HG03354 (cell line): ENCODE measurements at regions not wholly inside any gene's neighbourhood (a gene's known extent, or its start where the extent isn't known, plus 50 kb on each side); places are given as distances from the start of the nearest gene placed in this dataset.

Experiments
- ATAC-seq: cut with Tn5 transposase; IDR thresholded peaks from one replicate; pipeline ENCODE4 v1.9.1; 2021; ENCODE audit warnings: mild to moderate bottlenecking; ENCODE audit not compliant: unreplicated experiment, poor library complexity, severe bottlenecking

DNA sequence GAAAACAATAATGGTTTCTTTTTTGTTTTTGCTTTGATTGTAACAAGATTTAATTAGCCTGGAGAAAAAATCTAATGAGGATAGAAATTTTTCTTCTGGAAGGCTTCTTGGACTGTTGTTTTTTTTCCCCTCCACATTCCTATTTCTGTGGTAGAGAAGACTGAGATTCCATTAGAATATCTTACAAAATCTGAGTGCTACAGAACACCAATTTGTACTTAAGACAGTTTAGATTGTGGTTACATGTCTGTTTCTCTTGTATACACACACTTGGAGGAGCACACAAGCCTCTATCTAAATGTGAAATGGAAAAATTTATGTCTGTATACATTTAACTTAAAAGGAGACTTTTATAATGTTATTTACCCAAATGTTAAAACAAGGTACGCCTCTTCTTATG, 176.9 kb upstream of the ARSJ start:
- ATAC-seq: no peak

DNA sequence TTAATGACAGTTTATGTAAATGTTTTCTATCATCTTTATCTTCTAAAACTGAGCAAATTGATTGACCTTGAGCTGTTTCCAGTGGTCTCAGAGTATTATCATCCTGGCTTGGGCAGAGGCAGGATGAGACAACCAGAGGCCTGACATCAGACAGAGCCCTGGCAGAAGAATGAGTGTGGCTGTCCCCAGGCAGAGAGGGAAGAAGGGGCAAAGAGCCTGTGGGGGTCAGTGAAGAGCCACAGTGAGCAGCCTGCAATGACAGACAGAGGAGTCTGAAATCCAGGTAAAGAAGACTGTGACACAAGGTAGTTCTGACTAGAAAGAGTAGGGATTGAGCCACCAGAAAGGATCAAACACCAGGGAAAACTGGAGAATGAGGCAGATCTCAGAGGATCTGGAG, 182.4 kb upstream of the ARSJ start:
- peak; percentile 59 for ATAC-seq

DNA sequence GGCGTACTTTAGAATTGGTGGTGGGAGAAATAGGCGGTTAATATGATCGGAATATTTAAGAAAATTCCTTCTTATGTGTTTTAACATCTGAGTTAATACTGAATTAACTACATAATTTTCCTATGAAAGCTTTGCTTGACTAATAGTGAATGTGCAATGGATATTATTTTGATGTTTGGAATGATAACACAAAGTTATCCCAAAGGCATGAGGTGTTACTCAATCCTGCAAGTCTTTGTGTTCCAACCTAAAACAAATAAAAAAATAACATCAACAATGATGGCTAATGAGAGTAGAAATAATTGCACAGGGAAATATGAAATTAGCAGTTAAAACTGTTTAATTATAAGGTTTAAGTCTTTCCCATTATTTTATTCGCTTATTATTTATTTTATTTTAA, 183.6 kb upstream of the ARSJ start:
- ATAC-seq: no peak

DNA sequence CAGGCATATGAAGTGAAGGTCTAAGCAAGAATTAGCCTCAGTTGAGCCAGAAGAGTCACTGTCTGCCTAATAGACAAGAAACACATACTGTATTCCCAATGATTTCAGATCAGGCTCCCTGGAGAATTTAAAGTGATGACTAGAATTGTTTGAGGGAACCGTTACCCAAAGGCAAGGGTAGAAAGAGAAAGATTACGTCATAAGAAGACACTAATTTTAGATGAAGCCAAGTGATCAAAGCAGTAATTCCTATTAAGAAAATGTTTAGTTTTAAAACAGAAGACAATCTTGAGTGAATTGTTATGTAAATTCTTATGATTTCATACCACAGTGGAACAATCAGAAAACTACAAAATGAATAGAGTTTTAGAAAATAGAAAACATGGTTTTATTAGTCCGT, 194.5 kb upstream of the ARSJ start:
- no peak for ATAC-seq

DNA sequence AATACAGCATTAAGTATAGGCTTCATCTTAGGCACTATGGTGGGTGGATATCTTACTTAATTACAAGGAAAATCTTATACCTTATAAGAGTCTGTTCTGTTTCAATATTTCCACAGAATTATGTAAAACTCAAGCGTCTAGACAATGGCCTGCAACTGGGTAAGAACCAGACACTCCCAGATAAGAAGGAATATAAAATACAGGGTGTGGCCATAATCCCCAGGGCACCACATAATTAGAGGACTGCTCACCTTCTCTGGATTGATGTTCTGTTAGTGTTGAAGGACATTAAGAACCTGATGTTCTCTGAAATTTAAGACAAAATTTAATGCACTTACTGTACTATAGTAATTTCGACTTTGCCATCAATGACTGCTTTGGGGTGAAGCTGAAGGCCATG, 198.2 kb upstream of the ARSJ start:
- ATAC-seq: no peak

DNA sequence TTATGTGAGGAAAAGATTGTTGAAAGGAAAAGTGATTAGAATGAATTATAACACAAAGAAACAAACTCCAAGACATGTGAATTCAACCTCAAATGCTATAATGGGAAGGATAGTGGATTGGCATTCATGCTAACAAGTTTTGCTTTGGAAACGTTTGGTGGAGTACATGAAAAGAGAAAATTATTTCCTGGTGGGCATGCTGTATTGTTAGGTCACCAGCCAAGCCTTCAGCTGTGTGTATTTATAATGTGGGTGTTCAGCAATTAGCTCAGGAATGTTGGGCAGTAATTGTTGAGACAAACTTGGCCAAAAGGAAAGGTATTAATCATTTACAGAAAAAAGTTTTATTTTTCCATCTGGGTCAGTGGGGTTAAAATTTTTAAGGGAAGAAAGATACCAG, 198.9 kb upstream of the ARSJ start:
- no peak for ATAC-seq

DNA sequence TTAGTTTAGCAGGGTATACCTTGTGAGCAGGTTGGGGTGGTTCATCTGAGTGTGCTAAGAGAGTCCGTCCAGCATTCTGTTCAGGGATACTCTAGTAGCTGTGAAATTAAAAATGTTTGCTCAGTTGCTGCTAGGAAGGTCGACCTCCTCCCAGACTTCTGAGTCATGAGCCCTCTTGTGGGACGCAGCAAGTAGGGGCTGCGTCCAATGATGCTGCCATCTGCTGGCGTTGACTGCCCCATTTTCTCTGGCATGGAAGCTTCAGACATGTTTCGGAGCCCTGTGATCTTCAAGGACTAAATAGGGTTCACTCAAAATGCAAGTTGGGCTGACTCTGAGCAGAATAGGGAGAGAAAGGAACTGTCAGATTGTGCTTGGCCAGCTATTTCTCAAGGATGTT, 201.0 kb upstream of the ARSJ start:
- peak; percentile 77 for ATAC-seq

DNA sequence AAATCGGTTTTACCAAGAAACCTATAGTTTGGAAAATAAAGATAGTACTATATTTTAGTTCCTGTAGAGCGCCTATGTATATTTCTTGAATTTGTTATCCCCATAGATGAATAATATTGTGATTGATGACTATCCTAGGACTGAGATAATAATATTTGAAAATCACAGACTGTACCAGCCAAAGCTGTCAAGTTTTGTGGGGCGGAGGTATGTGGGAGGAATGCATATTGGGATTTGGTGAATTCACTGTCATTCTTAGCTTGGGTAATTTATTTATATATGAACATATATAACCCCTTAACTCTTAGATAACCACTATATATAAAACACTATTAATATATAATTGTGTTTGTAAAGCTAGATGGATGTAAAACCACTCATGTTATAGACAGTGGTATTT, 205.5 kb upstream of the ARSJ start:
- ATAC-seq: no peak

DNA sequence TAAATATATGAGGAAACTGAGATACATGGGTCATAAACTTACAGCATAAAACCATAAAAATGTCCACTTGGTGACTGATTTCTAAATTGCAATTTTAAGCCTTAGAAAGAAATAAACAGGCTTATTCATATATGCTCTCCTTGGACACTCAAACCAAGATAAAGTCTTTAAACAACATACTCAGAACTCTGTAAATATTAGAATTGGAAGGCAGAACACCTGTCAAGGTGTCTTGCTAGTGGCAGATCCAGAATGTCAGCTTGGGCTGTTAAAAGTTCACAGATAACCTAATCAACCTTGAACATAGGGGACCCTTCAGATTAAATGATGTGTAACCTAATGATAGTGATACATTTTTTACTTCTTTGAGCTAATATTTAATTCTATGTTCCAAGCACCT, 208.1 kb upstream of the ARSJ start:
- no peak for ATAC-seq

DNA sequence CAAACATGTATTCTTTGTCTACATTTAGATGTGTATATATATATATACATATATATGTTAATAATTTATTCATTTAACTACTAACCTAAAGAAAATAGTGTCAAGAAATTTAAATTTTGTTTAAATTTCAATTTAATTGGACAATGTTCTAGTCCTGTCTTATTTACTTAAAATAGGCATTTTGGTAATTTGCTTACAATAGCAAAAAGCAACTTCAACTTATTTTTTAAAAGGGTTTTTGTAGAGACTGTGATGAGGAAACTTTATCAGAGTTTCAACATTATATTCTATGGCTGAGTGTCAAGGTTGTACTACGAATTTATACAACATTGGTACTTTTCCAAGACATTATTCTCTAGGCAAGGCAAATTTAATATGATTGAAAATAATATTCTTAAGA, 212.0 kb upstream of the ARSJ start:
- ATAC-seq: no peak

DNA sequence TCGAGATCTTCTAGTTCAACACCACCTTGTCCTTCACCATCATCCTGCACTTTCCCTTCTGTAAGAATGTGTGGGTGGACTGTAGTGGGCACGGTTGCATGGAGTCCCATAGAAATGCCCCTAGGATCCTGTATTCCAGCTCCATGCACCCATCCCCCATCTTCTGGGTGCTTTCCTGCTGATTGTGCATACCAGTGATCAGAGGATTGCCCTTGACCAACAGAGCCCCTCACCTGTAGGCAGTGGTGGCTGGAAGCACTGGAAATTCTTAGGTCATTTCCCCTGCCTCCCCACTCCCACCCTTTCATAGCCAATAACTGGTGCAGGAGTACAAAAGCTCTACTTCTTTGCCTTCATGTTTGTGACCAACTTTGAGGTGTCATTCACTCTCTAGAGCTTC, 213.4 kb upstream of the ARSJ start:
- no peak for ATAC-seq

DNA sequence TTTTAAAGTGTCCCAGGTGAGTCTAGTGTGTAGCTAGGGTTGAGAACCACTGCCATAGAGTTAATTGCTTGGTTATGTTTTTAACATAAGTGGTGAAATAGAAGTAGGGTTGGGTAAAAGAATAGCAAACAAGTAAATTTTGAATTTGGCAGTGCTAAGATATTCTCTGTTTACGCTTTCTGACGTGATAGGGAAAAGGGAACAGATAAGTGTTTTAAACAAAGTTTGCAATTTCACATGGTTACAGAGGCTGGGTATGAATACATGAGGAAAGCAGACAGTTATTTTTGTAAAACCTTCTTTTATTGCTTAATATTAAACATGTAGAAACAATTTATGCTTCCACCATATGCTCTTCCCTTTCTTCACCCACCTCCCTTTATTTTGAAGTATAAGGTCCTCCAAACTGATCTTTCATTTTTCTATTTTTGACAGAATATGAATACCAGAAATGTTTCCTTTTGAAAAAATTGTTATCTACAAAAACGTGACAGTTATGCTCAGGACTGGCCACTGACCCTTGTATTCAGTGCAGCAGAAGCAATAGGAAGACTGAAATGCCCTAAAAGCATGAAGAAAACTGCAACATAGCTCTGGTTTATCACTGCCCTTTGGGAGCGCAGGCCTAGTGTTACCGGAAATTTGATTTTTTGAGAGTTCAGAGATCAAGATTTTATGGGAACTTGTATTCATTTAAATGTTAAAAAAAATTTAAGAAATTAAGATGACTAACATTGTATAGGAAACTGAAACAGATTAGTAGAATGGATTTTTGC, 214.4 kb upstream of the ARSJ start:
- no peak for ATAC-seq

DNA sequence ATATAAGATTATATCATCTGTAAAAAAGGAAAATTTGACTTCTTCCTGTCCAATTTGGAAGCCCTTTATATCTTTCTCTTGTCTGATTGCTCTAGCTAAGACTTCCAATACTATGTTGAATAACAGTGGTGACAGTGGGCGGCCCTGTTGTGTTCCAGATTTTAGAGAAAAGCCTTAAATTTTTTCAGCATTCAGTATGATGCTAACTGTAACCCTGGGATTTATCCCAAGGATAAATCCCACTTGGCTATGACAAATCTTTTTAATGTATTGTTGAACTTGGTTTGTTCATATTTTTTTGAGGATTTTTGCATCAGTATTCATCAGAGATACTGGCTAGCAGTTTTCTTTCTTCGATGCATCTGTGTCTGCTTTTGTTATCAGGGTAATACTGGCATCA, 217.2 kb upstream of the ARSJ start:
- ATAC-seq: no peak

DNA sequence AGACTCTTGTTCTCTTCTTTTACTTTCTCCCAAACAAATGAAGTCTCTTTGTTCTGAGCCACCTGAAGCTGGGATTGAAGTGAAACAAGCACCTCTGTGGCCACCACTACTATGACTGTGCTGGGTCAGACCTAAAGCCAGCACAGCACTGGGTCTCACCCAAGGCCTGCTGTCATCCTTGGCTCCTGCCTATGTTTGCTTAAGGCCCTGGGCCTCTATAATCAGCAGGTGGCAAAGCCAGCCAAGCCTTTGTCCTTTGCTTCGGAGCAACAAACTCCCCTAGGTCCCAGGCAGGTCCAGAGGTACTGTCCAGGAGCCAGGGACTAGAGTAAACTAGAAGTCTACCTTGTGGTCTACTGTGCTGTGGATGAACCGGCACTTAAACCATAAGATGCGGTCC, 220.6 kb upstream of the ARSJ start:
- ATAC-seq: no peak

DNA sequence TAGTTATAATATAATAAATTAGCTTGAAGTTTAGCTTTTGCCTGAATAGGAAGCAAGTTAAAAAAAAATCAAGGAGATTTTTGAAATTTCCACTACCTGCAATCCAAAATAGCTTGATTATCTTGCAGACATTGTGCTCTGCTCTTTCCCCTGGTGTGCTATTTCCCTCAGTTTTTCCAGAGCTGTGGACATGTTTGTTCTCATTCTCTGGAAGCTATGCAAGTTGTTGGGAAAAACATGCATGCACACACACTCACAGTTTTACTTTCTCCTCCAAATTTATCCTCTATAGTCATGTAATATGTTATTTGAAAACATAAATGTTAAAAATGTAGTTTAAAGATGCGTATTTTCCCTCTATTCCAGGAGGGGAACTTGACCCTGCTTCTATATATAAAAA, 225.8 kb upstream of the ARSJ start:
- no peak for ATAC-seq

DNA sequence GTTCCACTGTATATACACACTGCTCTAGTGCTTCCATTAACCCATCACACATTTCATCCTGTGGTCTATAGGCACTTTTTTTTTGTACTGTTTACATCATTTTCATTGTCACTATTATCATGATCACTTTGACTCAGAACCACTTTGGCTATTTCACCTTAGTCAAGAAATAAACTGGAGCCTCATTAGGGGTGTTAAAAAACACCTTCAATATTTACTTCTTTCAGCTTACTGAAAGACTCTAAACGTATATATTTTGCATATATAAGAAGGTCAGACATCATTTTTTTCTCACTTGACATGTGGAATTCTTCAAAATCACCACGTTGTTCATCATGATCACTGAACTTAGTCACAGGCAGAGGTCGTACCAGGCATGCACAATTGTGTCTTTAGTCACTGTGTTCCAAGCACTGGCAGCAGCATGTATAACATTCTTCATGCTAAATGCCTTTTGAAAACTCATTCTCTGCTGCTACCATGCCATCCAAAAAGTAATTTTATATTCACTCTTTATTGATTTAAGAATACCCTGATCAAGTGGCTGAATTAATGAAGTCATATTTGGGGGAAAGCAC, 229.2 kb upstream of the ARSJ start:
- ATAC-seq: no peak

DNA sequence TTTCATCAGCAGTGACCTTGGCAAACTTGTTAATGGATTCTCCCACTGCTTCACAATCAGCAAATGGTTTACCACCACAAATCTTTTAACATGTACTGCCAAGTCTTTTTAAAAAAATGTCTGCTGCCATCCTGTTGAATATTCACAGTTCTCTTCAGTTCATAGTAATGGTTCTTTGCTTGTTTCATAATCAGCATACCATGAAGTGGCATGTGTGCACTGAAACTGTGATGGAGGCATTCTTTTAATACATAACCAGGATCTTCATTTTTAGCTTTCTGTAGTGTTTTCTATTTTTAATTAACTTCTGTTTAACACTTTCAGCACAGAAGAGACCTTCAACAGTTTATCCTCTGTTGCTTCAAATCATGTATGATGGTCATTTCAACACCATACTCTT, 230.1 kb upstream of the ARSJ start:
- ATAC-seq: peak; percentile 90

DNA sequence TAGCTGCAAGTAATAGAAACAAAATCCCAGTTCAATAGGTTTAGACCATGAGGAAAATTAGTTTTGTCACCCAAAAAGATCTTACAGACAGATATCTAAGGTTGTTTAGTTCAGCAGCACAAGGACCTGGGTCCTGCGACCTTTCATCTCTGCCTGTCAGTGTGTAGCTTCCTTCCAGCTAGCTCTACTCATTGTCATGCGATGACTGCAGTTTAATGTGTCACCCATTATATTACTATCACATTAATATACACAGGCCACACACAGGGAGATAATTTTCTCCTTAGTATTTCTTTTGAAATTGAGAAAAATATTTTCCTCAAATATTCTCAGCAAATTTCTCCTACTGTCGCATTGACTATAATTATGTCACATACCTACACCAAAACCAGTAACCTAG, 232.1 kb upstream of the ARSJ start:
- no peak for ATAC-seq

DNA sequence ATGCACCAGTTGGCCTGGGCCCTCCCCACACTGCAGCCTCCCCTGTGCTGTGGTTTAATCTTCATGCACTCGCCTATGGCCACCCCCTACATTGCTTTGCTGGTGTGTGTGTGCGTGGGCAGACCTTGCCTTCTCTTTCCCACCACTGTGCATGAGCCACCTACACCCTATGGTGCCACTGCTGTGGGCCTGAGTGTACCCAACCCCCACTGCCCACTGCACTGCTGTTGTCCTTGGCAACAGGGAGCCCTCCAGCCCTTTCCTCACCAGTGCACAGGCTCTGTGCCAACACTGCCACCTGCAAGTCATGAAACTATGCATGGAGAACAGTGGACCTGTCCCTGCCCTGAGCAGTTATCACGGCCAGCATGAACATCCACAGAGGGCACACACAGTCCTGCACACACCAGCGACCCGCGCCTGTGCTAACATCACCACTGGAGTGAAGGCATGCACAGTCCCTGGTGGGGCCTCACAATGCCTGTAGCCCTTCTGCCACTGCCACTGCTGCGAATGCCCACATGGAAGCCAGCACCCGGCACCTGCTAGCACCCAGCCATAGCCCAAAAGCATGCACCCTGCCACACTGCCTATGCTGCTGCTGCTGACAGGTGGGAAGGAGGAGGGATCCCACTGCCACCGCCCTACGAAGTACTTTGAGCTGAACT, 237.8 kb upstream of the ARSJ start:
- ATAC-seq: no peak

DNA sequence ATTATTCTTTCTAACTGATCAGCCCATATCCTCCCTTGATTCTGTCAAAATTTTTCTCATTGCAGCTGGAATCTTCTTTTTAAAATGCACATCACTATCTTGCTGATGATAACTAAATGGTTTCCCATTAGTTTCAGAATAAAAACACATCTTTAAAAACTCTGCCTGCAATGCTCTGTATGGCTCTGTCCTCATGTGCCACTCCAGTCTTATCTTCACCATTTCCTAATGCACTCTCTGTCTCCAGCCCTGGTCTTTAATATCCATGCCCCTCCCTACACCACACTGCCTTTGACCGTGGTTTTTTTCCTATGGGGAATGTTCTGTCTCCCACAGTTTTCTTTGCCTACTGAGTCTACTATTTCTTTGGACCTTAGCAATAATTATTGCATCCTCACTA, 244.1 kb upstream of the ARSJ start:
- ATAC-seq: no peak

DNA sequence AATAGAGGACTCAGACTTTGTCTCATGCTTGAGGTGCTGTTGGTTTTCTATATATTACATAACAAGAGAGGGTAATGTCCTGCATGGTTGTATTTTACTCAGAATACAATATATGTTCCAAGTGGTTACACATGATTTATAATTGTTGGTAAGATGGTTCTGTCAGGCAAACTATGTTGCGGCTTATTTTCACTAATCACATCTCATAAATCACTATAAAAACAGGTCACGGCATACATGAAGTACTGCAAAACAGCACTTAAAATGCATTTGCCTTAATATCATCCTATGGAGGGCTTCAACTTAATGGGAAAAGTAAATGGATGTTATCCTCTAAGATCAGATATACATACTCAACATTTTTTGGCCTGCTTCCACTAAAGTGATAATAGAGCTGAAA, 246.0 kb upstream of the ARSJ start:
- ATAC-seq: no peak
